ENCODE measurements at regions not wholly inside any gene's neighbourhood (a gene's known extent, or its start where the extent isn't known, plus 50 kb on each side); places are given as distances from the start of the nearest gene placed in this dataset.

- DNase-seq (ENCODE audit: low spot score in 2 of 2) (no peak), ATAC-seq (no peak)
- no peaks in the 10 kb centered on the region for H3K36me3 Mint-ChIP-seq
- H3K27ac Mint-ChIP-seq: no peak overlapping the region
- H3K4me1 Mint-ChIP-seq: no peaks in the 10 kb centered on the region
- H3K9me3 Mint-ChIP-seq: no peaks in the 10 kb centered on the region
- H3K4me3 Mint-ChIP-seq: no peak overlapping the region
These were observed 144.5 kb downstream of the PHETA1 start for GRCh38 chr12:111224186-111225066.

GRCh38 chr12:111222523-111222922 is 146.4 kb downstream of the PHETA1 start:
- no peaks in the 10 kb centered on the region for H3K36me3 Mint-ChIP-seq
- no peak overlapping the region for H3K4me3 Mint-ChIP-seq
- DNase-seq (ENCODE audit: low spot score in 2 of 2) (no peak), ATAC-seq (peak; percentile 71)
- no peaks in the 10 kb centered on the region for H3K9me3 Mint-ChIP-seq
- H3K27ac Mint-ChIP-seq: no peak overlapping the region
- H3K4me1 Mint-ChIP-seq: no peaks in the 10 kb centered on the region

GRCh38 chr12:111222027-111222414 is 146.9 kb downstream of the PHETA1 start:
- DNase-seq (ENCODE audit: low spot score in 2 of 2): no peak
- H3K9me3 Mint-ChIP-seq: no peaks in the 10 kb centered on the region
- H3K4me3 Mint-ChIP-seq: no peak overlapping the region
- H3K4me1 Mint-ChIP-seq: no peaks in the 10 kb centered on the region
- no peak for ATAC-seq
- no peaks in the 10 kb centered on the region for H3K36me3 Mint-ChIP-seq
- H3K27ac Mint-ChIP-seq: no peak overlapping the region

GRCh38 chr12:111221062-111222026 is 147.6 kb downstream of the PHETA1 start:
- ATAC-seq: no peak
- no peak for DNase-seq (ENCODE audit: low spot score in 2 of 2)
- H3K27ac Mint-ChIP-seq: no peak overlapping the region
- H3K4me3 Mint-ChIP-seq: no peak overlapping the region
- H3K9me3 Mint-ChIP-seq: no peaks in the 10 kb centered on the region
- no peaks in the 10 kb centered on the region for H3K4me1 Mint-ChIP-seq
- no peaks in the 10 kb centered on the region for H3K36me3 Mint-ChIP-seq

GRCh38 chr12:111220363-111220762 is 148.5 kb downstream of the PHETA1 start:
- ATAC-seq: no peak
- H3K27ac Mint-ChIP-seq: no peak overlapping the region
- H3K4me1 Mint-ChIP-seq: no peaks in the 10 kb centered on the region
- H3K36me3 Mint-ChIP-seq: no peaks in the 10 kb centered on the region
- no peaks in the 10 kb centered on the region for H3K9me3 Mint-ChIP-seq
- DNase-seq (ENCODE audit: low spot score in 2 of 2): no peak
- no peak overlapping the region for H3K4me3 Mint-ChIP-seq

GRCh38 chr12:111219440-111219839 is 149.5 kb downstream of the PHETA1 start:
- Mint-ChIP-seq H3K9me3 (no peaks in the 10 kb centered on the region), H3K36me3 (no peaks in the 10 kb centered on the region), H3K4me3 (no peak overlapping the region), H3K27ac (no peak overlapping the region), H3K4me1 (no peaks in the 10 kb centered on the region)
- DNase-seq (ENCODE audit: low spot score in 2 of 2) (no peak), ATAC-seq (no peak)

GRCh38 chr12:111218499-111218898 is 150.4 kb downstream of the PHETA1 start:
- H3K9me3 Mint-ChIP-seq: no peaks in the 10 kb centered on the region
- H3K4me3 Mint-ChIP-seq: no peak overlapping the region
- H3K27ac Mint-ChIP-seq: no peak overlapping the region
- H3K4me1 Mint-ChIP-seq: no peaks in the 10 kb centered on the region
- H3K36me3 Mint-ChIP-seq: no peaks in the 10 kb centered on the region
- no peak for ATAC-seq
- no peak for DNase-seq (ENCODE audit: low spot score in 2 of 2)

- Mint-ChIP-seq H3K4me1 (no peaks in the 10 kb centered on the region), H3K9me3 (no peaks in the 10 kb centered on the region), H3K4me3 (no peak overlapping the region), H3K36me3 (no peaks in the 10 kb centered on the region), H3K27ac (no peak overlapping the region)
- ATAC-seq: no peak
- DNase-seq (ENCODE audit: low spot score in 2 of 2): no peak
These were observed 152.3 kb downstream of the PHETA1 start for GRCh38 chr12:111216387-111217159.

GRCh38 chr12:111215881-111216280 is 153.0 kb downstream of the PHETA1 start:
- ATAC-seq (no peak), DNase-seq (ENCODE audit: low spot score in 2 of 2) (no peak)
- Mint-ChIP-seq H3K4me1 (no peaks in the 10 kb centered on the region), H3K27ac (no peak overlapping the region), H3K36me3 (no peaks in the 10 kb centered on the region), H3K4me3 (no peak overlapping the region), H3K9me3 (no peaks in the 10 kb centered on the region)

- Mint-ChIP-seq H3K4me3 (no peak overlapping the region), H3K27ac (no peak overlapping the region), H3K36me3 (no peaks in the 10 kb centered on the region), H3K9me3 (no peaks in the 10 kb centered on the region), H3K4me1 (no peaks in the 10 kb centered on the region)
- DNase-seq (ENCODE audit: low spot score in 2 of 2): no peak
- ATAC-seq: no peak
These were observed 154.5 kb downstream of the PHETA1 start for GRCh38 chr12:111214401-111214800.

GRCh38 chr12:111213561-111213960 is 155.3 kb downstream of the PHETA1 start:
- no peaks in the 10 kb centered on the region for H3K36me3 Mint-ChIP-seq
- no peak overlapping the region for H3K27ac Mint-ChIP-seq
- DNase-seq (ENCODE audit: low spot score in 2 of 2) (no peak), ATAC-seq (no peak)
- H3K4me1 Mint-ChIP-seq: no peaks in the 10 kb centered on the region
- H3K4me3 Mint-ChIP-seq: no peak overlapping the region
- no peaks in the 10 kb centered on the region for H3K9me3 Mint-ChIP-seq

- ATAC-seq: no peak
- no peaks in the 10 kb centered on the region for H3K4me1 Mint-ChIP-seq
These were observed 156.0 kb downstream of the PHETA1 start for GRCh38 chr12:111212814-111213456.

GRCh38 chr12:111211910-111212757 is 156.8 kb downstream of the PHETA1 start:
- no peak for ATAC-seq
- no peak overlapping the region for H3K4me3 Mint-ChIP-seq
- no peak for DNase-seq (ENCODE audit: low spot score in 2 of 2)
- H3K9me3 Mint-ChIP-seq: no peaks in the 10 kb centered on the region
- H3K4me1 Mint-ChIP-seq: no peaks in the 10 kb centered on the region
- H3K27ac Mint-ChIP-seq: no peak overlapping the region
- no peaks in the 10 kb centered on the region for H3K36me3 Mint-ChIP-seq

More at GRCh38 chr12:111212814-111213456, 156.0 kb downstream of the PHETA1 start:
- no peak overlapping the region for H3K4me3 Mint-ChIP-seq
- H3K36me3 Mint-ChIP-seq: no peaks in the 10 kb centered on the region
- no peak for DNase-seq (ENCODE audit: low spot score in 2 of 2)
- H3K27ac Mint-ChIP-seq: no peak overlapping the region
- no peaks in the 10 kb centered on the region for H3K9me3 Mint-ChIP-seq

GRCh38 chr12:111209811-111210210 is 159.1 kb downstream of the PHETA1 start:
- no peak for ATAC-seq
- no peak overlapping the region for H3K4me3 Mint-ChIP-seq
- no peaks in the 10 kb centered on the region for H3K9me3 Mint-ChIP-seq
- no peaks in the 10 kb centered on the region for H3K36me3 Mint-ChIP-seq
- no peak for DNase-seq (ENCODE audit: low spot score in 2 of 2)
- no peaks in the 10 kb centered on the region for H3K4me1 Mint-ChIP-seq
- no peak overlapping the region for H3K27ac Mint-ChIP-seq
